GM18858 (cell line): ENCODE measurements at regions not wholly inside any gene's neighbourhood (a gene's known extent, or its start where the extent isn't known, plus 50 kb on each side); places are given as distances from the start of the nearest gene placed in this dataset.
"Not testable (repeated sequence)": the region's sequence is repeated elsewhere in the genome, so short reads cannot be mapped to it uniquely, and the experiment has no call there.

ENCODE experiments used
- ATAC-seq: cut with Tn5 transposase; IDR thresholded peaks from one replicate; pipeline ENCODE4 v1.9.1; 2021; ENCODE audit not compliant: unreplicated experiment

DNA sequence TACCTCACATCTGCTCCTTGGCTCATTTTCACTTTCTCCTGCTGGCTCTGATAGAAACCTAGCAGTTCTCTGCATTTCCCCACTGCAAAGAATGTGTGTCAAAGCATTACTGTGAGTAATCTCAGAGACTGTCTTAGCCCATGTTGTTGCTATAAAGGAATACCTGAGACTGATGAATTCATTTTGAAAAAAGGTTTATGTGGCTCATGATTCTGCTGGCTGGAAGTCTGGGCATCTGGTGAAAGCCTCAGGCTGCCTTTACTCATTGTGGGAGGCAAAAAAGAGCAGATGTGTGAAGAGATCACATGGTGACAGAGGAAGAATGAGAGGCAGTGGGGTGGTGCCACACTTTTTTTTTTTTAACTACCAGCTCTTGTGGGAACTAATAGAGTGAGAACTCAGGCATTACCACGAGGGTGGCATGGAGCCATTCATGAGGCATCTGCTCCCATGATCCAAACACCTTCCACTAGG is 191.6 kb upstream of the CTNND2 start:
- ATAC-seq: peak; percentile 75

DNA sequence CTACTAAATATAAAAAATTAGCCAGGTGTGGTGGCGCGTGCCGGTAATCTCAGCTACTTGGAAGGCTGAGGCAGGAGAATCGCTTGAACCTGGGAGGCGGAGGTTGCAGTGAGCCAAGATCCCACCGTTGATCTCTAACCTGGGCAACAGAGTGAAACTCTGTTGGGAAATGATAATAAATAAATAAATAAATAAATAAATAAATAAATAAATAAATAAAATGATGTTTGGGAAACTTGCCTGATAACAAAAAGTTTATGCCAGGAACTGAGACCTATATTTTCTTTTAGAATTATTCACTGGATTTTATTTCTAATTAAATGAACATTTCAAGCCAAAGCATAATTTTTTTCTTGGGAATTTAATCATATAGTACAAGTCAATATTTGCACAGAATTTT is 189.3 kb upstream of the CTNND2 start:
- no peak for ATAC-seq

DNA sequence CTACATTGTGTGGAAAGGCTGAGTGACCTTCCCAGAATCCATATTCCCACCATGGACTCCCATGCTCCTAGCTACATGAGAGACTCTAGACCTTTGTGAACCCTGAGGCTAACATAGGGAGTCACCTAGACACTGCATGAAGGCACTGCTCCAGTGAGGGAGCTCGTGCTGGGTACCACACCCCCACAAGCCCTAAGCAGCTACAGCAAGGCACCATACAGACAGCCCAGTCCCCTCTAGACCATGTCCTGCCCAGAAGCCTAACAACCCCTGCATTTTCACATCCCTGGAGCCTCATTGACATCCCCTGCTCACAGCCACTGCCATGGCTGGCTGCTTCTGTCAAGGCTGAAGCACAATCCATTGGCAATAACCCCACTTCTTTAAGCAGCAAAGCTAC is 176.5 kb upstream of the CTNND2 start:
- no peak for ATAC-seq

DNA sequence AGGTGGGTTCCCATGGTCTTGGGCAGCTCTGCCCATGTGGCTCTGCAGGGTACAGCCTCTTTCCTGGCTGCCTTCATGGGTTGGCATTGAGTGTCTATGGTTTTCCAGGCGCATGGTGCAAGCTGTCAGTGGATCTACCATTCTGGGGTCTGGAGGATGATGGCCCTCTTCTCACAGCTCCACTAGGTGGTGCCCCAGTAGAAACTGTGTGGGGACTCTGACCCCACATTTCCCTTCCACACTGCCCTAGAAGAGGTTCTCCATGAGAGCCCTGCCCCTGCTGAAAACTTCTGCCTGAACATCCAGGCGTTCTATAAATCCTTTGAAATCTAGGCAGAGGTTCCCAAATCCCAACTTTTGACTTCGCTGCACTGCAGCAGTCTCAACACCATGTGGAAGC is 174.0 kb upstream of the CTNND2 start:
- not testable (repeated sequence) for ATAC-seq

DNA sequence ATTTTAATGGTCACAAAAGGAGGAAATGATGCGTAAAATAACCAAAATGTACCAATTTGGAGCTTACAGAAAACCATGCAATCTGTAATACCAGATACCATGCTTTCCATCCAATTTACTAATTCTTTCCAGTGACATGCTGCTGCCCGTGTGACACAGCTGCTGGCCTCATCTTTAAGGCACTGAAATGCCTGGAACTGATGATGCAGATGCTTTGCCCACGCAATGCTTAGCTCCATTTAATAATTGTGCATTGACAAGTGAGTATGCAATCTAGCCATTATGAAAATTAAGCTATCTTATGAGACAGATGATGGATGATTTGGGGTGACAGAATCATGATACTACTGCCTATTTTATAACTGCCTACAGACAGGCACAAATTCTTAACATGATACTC is 169.2 kb upstream of the CTNND2 start:
- ATAC-seq: no peak

DNA sequence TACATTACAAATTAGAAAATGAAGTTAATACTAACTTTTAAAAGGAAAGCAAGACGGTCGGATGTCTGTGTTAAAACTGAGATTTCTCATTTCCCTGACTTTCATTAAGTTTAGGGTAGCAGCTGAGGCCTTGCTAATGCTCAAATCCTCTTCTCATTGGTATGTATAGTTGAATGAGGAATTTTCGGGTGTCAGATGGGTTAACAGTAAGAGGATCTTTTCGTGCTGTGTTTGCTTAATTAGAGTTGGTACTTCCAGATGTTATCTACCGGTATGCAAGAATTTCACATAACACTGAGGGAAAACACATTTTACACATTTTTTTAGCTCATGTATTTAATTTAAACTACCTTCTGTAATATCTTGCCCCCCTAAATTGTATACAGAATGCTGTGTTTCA is 168.2 kb upstream of the CTNND2 start:
- no peak for ATAC-seq

DNA sequence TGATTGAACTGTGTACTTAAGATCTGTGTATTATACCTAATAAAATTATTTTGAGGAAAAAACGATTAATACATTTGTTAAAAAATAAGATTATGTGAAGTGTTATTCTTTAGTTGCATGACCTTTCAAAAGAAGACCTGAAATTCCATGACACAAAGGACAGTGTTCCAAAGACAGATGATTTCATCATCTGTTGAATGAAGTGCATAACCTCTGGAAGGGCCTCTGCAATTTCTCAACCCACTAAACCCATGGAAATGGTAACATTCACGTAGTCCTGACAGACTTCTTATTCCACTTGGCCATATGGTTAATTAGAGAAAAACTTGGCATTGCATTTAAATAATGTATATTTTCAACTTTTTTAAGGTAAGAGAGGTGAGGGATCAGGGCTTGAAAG is 167.2 kb upstream of the CTNND2 start:
- no peak for ATAC-seq

DNA sequence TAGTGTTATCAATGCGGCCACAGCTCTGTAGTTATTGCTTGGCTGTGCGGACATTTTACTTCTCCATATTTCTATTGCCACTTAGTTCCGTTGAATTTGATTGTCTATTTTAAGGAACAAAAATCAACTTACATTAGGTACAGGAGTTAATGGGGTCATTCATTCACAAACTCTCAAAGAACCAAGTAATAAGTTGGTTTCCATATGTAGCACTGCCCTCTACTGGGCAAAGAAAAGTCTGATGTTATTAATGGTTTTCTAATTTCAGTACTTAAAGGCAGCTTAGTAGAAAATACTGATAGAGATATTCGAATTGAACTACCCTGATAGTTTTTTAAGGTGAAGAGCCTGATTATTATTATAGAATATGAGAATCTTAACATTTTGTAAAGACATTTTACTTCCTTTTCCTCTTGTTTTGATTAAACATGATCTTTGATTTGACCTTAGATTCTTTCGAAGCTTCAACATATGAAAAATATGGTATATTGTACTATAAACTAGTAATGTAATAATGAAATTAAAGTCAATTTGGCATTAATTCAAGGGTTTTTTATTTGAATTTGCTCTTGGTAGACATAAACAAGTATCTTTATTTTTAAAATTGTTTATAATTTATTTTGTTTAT is 119.5 kb upstream of the CTNND2 start:
- ATAC-seq: peak; percentile 71

DNA sequence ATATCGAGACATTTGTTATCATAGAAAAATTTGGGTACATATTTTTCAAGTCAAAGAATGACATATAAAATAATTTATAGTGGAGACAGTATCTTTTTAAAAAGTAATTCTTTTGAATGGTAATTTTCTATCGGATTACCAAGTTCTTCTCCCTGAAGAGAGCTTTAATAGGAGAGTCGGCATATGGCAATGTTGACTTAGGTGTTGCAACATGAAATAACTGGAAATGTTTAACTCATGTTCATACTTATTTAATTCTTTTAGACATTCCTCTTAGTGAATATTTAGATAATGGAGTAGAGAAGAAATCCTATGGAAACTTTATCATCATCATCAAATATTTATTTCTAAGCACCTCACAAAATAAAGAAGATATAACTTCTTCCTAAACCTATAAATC is 118.2 kb upstream of the CTNND2 start:
- ATAC-seq: no peak

DNA sequence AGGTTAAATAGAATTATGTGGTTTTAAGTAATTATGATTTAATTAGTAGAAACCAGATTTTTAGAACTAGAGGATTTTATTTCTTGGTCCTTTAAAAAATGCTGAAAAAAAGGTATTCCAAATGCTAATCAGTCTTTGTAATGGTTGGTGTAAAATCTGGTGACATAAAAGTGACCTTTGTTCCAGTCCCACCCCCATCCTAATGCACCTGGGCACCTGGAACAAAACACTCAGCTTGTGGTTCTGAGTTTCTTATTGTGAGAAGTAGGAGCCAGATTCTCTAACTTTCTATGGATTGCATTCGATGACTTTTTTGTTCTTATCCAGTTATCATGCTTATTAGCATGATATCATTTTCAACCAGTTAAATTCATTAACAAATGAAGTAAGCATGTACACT is 115.1 kb upstream of the CTNND2 start:
- ATAC-seq: no peak

DNA sequence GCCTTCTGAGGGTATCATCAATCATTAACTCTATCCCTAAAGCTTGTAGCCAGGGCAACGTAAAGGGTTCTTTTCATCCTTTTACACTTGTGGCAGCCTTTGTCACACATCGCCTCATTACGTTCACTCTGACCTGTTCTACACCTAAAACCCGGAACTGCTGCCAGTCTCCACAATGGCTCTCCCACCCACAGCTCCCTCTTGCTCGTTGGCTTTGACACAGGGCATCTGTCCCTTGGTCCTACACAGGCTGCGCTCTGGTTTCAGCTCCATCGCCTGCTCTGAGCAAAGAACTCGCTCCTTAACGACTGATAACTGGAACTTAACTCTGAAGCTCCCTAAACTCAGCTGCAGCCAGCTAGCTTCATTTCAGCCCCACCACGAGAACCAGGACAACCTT is 112.8 kb upstream of the CTNND2 start:
- ATAC-seq: no peak

DNA sequence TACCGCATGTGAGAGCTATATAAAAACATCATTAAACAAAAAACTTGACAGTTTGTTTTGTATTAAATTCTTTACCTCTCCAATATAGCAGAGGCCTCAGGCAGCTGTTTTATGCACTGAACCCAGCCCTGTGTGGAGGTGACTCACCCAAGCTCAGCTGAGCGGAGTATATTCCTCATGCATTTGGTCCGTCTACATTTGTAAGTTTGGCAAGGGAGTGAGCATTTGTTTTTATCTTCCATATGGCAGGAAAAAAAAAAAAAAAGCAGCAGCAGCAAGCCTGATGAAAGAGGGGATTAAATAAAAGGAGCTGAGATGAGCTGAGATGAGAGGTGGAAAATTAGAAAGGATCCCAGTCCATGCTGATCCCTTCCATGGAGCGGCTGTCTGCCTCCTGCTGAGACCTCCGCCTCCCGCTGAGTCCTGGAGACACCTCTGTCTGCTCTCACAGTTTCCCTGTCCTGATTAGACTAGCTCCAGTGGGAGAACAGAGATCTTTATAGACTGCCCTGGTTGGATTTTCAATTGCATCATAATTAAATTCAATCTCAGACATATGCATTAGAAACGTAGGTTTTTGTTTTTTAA is 112.0 kb upstream of the CTNND2 start:
- ATAC-seq: no peak

DNA sequence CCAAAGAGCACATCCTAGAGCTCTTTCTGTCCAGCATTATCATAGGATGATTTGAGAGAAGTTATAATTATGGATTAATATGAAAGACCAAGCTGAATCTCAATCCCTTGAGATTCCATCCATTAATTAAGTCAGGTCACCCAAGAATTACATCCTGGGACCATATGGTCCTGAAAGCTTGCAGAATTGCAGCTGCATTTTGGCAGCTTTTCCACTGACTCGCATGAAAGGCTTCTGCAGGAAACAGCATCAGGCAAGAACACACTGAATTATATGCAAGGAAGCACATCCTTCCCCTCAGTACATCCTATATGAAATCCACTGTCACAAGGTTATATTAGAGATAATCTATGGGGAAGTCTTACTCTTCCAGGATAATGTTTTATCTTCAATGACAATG is 109.1 kb upstream of the CTNND2 start:
- ATAC-seq: no peak

DNA sequence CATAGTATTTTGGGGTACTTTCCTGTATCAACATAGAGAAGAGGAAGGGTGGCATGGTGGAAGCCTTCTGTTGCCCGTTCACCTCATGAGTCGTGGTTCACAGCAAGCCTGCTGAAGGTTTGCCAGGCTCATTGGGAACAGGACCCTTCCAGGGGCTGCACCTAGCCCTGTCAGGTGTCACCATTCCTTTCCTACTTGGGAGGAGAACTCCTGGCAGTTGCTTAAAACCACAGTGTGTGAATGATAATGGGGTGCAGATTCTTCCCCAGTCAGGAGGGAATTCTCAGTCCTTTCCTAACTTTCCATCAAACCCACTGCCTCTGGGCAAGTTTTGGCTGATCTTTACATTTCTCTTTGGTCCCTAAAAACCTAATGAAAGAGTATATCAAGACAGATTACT is 99.4 kb upstream of the CTNND2 start:
- ATAC-seq: no peak

DNA sequence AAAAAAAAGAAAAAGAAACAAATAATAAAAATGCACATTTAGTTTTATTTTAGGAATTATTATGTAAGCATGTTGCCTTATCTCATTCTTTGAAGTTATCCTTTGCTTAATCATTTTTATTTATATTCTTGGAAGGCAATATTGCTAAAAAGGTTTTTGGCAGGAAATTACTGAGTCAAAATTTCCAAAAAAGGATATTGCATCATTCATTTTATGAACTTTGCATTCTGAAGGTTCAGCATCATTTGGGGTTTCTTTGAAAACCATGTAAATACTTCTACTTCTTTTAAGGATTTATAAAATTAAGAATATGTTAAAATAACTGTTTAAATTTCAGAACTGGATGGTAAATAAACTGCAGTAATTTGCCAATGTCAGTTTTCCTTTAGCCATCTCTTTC is 94.2 kb upstream of the CTNND2 start:
- no peak for ATAC-seq

DNA sequence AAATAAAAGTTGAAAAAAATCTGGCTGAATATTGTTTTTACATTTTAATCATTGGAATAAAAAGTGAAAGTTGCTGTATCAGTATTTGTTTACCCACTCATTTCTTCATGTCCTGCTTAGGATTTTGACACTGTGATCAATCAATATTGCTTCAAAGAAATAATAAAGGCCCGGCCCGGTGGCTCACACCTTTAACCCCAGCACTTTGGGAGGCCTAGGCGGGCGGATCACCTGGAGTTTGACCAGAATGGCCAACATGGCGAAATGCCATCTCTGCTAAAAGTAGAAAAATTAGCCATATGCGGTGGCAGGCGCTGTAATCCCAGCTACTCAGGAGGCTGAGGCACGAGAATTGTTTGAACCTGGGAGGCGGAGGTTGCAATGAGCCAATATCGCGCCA is 93.7 kb upstream of the CTNND2 start:
- no peak for ATAC-seq

DNA sequence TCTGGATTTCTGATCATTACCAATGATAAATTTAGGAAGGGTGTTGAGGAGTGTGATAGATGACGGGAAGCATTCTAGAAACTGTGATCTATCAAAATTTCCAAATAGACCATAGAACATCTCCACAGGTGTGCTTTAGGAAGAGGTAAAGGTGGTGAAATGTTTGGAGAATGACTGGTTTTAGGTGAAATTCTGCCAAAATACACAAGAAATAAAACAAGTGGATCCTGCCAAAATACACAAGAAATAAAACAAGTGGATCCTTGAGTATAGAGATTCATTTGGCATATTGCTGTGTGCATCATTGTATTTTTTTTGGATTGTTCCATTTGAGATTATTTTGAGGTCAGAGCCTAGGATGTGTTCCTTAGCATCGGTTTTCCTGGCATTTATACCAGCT is 88.3 kb upstream of the CTNND2 start:
- ATAC-seq: no peak

DNA sequence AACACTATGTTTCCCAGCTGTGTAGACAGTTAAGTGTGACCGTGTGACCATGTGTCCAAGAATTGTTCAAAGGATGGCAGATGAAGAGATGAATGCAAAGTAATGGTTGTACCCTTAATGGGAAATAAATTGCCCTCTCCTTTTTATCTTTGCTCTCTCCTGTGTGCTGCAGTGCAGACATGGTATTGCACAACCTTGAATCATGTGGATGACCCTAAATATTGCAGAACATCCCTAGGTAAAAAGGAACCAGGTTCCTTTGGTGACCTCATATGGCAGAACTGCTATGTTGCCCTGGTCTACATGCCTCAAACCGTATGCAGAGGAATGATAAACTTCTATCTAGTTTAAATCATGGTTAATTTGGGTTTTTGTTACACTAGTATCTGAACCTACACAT is 81.7 kb upstream of the CTNND2 start:
- no peak for ATAC-seq

DNA sequence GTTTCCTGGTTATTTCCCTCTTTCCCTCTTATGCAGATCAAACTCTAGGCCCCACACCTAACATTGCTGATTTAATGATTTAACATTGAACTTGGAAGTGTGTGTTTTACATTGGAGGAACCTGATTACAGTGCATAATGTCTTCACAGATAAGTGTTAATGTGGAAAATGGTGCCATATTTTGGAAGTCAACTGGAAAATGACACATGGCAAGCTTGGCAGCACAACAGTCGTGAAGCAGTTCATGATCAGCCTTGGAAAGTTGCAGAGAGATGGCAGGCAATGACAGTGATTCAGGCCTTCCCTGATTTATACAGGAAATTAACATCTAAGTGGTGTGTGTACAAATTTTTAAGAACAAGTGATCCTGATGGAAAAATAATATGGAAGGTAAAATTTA is 80.0 kb upstream of the CTNND2 start:
- ATAC-seq: no peak

DNA sequence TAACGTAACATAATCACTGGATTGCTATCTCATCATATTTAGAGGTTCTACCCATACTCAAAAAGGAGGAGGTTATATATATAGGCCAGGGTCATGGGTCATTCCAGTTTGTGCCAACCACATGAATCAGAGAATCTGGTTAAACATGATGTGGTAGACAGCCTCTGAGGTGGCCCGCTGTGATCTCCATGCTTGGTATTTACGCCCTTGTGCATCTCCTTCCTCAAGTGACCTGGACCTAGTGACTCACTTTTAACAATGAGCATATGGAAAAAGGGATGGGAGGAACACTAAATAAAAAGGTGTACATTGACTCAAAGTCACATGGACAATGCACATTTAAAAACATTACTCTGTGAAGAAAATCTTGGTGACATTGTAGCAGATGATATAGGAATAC is 77.7 kb upstream of the CTNND2 start:
- ATAC-seq: no peak

DNA sequence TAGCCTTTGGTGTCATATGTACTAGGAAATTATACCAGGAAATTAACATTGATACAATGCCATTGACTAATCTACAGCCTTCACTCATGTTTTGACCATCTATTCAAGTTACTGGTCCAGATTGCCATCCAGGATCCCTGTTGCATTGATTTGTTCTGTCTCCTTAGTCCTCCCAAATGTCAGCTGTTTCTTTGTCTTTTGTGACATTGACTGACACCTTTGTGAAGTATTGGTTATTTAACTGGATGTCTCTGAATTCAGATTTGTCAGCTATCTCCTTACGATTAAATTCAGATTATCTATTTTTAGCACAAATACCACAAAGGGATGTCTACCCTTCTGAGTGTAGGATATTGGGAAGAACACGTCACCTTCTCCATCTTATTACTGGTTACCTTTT is 73.7 kb upstream of the CTNND2 start:
- ATAC-seq: no peak

DNA sequence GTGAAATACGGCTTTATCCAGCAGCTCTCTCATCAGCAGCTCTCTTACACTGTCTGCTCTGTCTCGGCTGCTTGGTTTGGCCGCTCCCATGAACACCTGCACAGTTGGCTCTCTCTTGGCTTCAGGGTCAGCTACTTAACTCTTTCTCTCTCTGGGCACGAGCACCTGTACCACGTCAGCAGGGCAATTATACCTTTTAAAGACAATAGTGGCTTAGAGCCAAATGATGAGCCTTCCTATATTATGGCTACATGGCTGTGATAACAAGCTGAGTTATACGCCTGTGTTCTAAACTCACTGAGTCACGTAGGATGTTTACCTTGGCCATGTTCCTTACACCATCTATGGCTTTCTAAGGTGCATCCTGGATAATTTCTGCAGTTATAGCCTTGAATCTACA is 69.2 kb upstream of the CTNND2 start:
- no peak for ATAC-seq

DNA sequence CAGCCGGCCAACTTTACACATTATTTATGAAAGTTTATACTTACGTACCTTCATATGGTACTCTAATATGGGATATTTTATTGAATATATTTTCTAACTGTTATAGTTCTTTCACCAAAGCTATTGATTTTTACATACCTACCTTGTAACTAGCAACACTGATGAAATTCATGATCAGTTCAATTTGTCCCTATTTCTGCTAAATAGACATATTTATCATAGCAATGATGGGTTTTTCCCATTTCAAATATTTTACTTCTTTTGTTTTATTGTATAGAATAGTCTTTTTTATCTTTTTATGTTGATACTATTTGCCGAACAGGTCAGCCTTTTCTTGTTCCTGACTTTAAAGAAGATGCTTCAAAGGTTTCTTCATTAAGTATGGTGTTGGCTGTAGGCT is 59.0 kb upstream of the CTNND2 start:
- ATAC-seq: no peak
